ENCODE measurements at regions not wholly inside any gene's neighbourhood (a gene's known extent, or its start where the extent isn't known, plus 50 kb on each side); places are given as distances from the start of the nearest gene placed in this dataset.

- peaks cover 9% of the 10 kb centered on the region for H3K9me3 Mint-ChIP-seq
- WGBS, 2 experiments (ENCODE audit: insufficient coverage in 1 of 2, insufficient read length in 1 of 2), result 88 to 100% methylated on average over 1 to 2 of the region's 2 CpGs
These were observed 277.9 kb upstream of the THSD7B start for GRCh38 chr2:136487421-136487820.

GRCh38 chr2:136486115-136486514 lies 279.2 kb upstream of the THSD7B start:
- peaks cover 9% of the 10 kb centered on the region for H3K9me3 Mint-ChIP-seq

More at GRCh38 chr2:136487421-136487820, 277.9 kb upstream of the THSD7B start:
- no peak for TF ChIP-seq CTCF (conservative IDR thresholded peaks at IDR 0.05)
- H3K4me3 ChIP-seq (ENCODE audit: low read length), result no peak overlapping the region
- no peak overlapping the region for H3K27ac ChIP-seq (ENCODE audit: low read depth, low read length)
- no peak overlapping the region for H3K4me3 Mint-ChIP-seq
- DNase-seq, result no peak
- peaks cover 34% of the 10 kb centered on the region for H3K9me3 ChIP-seq (ENCODE audit: control insufficient read depth, low read length)
- H3K27ac Mint-ChIP-seq, result no peak overlapping the region
- peaks cover 92% of the 10 kb centered on the region for H3K27me3 ChIP-seq (ENCODE audit: control insufficient read depth, insufficient read depth, low read length, poor library complexity, severe bottlenecking)
- H3K9ac ChIP-seq (ENCODE audit: extremely low read depth, low read length, poor library complexity, severe bottlenecking), result no peak overlapping the region
- no peaks in the 10 kb centered on the region for H3K36me3 ChIP-seq (ENCODE audit: control insufficient read depth, insufficient read depth, low read length)
- H3K4me1 Mint-ChIP-seq, result no peaks in the 10 kb centered on the region
- H3K27me3 Mint-ChIP-seq (ENCODE audit: insufficient read depth), result peaks cover 62% of the 10 kb centered on the region
- H3K36me3 Mint-ChIP-seq (ENCODE audit: low read depth), result no peaks in the 10 kb centered on the region
- no peaks in the 10 kb centered on the region for H3K4me1 ChIP-seq (ENCODE audit: control insufficient read depth, insufficient read depth, low read length)

GRCh38 chr2:136482966-136483365 lies 282.4 kb upstream of the THSD7B start:
- peaks cover 33% of the 10 kb centered on the region for H3K27me3 Mint-ChIP-seq (ENCODE audit: insufficient read depth)
- no peaks in the 10 kb centered on the region for H3K4me1 Mint-ChIP-seq
- peaks cover 11% of the 10 kb centered on the region for H3K9me3 Mint-ChIP-seq
- H3K4me1 ChIP-seq (ENCODE audit: control insufficient read depth, insufficient read depth, low read length), result no peaks in the 10 kb centered on the region
- WGBS, 2 experiments (ENCODE audit: insufficient coverage in 1 of 2, insufficient read length in 1 of 2), result 84 to 91% methylated on average over 3 of the region's 3 CpGs
- no peak overlapping the region for H3K4me3 Mint-ChIP-seq
- H3K36me3 Mint-ChIP-seq (ENCODE audit: low read depth), result no peaks in the 10 kb centered on the region
- no peaks in the 10 kb centered on the region for H3K36me3 ChIP-seq (ENCODE audit: control insufficient read depth, insufficient read depth, low read length)
- no peak overlapping the region for H3K4me3 ChIP-seq (ENCODE audit: low read length)
- peaks cover 77% of the 10 kb centered on the region for H3K27me3 ChIP-seq (ENCODE audit: control insufficient read depth, insufficient read depth, low read length, poor library complexity, severe bottlenecking)
- H3K27ac Mint-ChIP-seq, result no peak overlapping the region
- no peak for DNase-seq
- H3K9ac ChIP-seq (ENCODE audit: extremely low read depth, low read length, poor library complexity, severe bottlenecking), result no peak overlapping the region
- no peak overlapping the region for H3K27ac ChIP-seq (ENCODE audit: low read depth, low read length)
- H3K9me3 ChIP-seq (ENCODE audit: control insufficient read depth, low read length), result peaks cover 16% of the 10 kb centered on the region
- TF ChIP-seq CTCF (conservative IDR thresholded peaks at IDR 0.05), result no peak

More at GRCh38 chr2:136486115-136486514, 279.2 kb upstream of the THSD7B start:
- Histone ChIP-seq H3K27me3 (ENCODE audit: control insufficient read depth, insufficient read depth, low read length, poor library complexity, severe bottlenecking) (peaks cover 92% of the 10 kb centered on the region), H3K4me3 (ENCODE audit: low read length) (no peak overlapping the region), H3K27ac (ENCODE audit: low read depth, low read length) (no peak overlapping the region), H3K9ac (ENCODE audit: extremely low read depth, low read length, poor library complexity, severe bottlenecking) (no peak overlapping the region), H3K9me3 (ENCODE audit: control insufficient read depth, low read length) (peaks cover 34% of the 10 kb centered on the region), H3K4me1 (ENCODE audit: control insufficient read depth, insufficient read depth, low read length) (no peaks in the 10 kb centered on the region), H3K36me3 (ENCODE audit: control insufficient read depth, insufficient read depth, low read length) (no peaks in the 10 kb centered on the region)
- 79 to 96% methylated on average over 8 to 10 of the region's 10 CpGs for WGBS, 2 experiments (ENCODE audit: insufficient coverage in 1 of 2, insufficient read length in 1 of 2)
- Mint-ChIP-seq H3K4me1 (no peaks in the 10 kb centered on the region), H3K4me3 (no peak overlapping the region), H3K36me3 (ENCODE audit: low read depth) (no peaks in the 10 kb centered on the region), H3K27me3 (ENCODE audit: insufficient read depth) (peaks cover 49% of the 10 kb centered on the region), H3K27ac (no peak overlapping the region)
- no peak for DNase-seq
- no peak for TF ChIP-seq CTCF (conservative IDR thresholded peaks at IDR 0.05)
